Hepatocyte (in vitro differentiated cells): ENCODE measurements at regions not wholly inside any gene's neighbourhood (a gene's known extent, or its start where the extent isn't known, plus 50 kb on each side); places are given as distances from the start of the nearest gene placed in this dataset.

Experiments used
- DNase-seq: peaks from one replicate; pipeline ENCODE4 v3.0.0-alpha.2; 2016; ENCODE audit warnings: low spot score
- H2AFZ ChIP-seq: fragments of 200-600 bp; sonication (generic); 2 replicates; pipeline ENCODE4 v1.6.0; 2016; ENCODE audit warnings: antibody characterized with exemption, mild to moderate bottlenecking
- H3K27ac ChIP-seq: fragments of 200-600 bp; sonication (generic); 2 replicates; pipeline ENCODE4 v1.5.1; 2016; ENCODE audit warnings: mild to moderate bottlenecking
- H3K27me3 ChIP-seq: fragments of 200-600 bp; sonication (generic); 2 replicates; pipeline ENCODE4 v1.6.1; 2016
- H3K36me3 ChIP-seq: fragments of 200-600 bp; sonication (generic); replicated peaks from 2 replicates; pipeline ENCODE4 v1.5.1; 2016; ENCODE audit warnings: low read depth; ENCODE audit not compliant: insufficient read depth
- H3K4me1 ChIP-seq: fragments of 200-600 bp; sonication (generic); 2 replicates; pipeline ENCODE4 v1.5.1; 2016; ENCODE audit warnings: mild to moderate bottlenecking, moderate library complexity; ENCODE audit not compliant: insufficient read depth
- H3K4me2 ChIP-seq: fragments of 200-600 bp; sonication (generic); 2 replicates; pipeline ENCODE4 v1.6.0; 2016
- H3K4me3 ChIP-seq: fragments of 200-600 bp; sonication (generic); 2 replicates; pipeline ENCODE4 v1.5.1; 2016; ENCODE audit warnings: mild to moderate bottlenecking
- H3K79me2 ChIP-seq: fragments of 200-600 bp; sonication (generic); 2 replicates; pipeline ENCODE4 v1.6.0; 2017; ENCODE audit warnings: mild to moderate bottlenecking
- H3K9me2 ChIP-seq: fragments of 200-600 bp; sonication (generic); replicated peaks from 2 replicates; pipeline ENCODE4 v1.6.0; 2017; ENCODE audit warnings: mild to moderate bottlenecking; ENCODE audit not compliant: insufficient read depth
- H3K9me3 ChIP-seq: fragments of 200-600 bp; sonication (generic); 2 replicates; pipeline ENCODE4 v1.5.1; 2016; ENCODE audit warnings: low read depth, mild to moderate bottlenecking
- H4K20me1 ChIP-seq: fragments of 200-600 bp; sonication (generic); 2 replicates; pipeline ENCODE4 v1.6.0; 2016; ENCODE audit warnings: mild to moderate bottlenecking; ENCODE audit not compliant: insufficient read depth, poor library complexity, severe bottlenecking
- EZH2 ChIP-seq: fragments of 200-600 bp; sonication (generic); IDR thresholded peaks from 2 replicates; pipeline ENCODE4 v1.6.1; 2016; ENCODE audit warnings: antibody characterized with exemption, mild to moderate bottlenecking, borderline replicate concordance
- EZH2phosphoT487 ChIP-seq: fragments of 200-600 bp; sonication (generic); IDR thresholded peaks from one replicate; pipeline ENCODE4 v1.6.1; 2018; ENCODE audit warnings: antibody characterized with exemption, mild to moderate bottlenecking, low read depth, moderate library complexity; ENCODE audit not compliant: unreplicated experiment, severe bottlenecking
- WGBS: methylation state at CpG from one replicate; pipeline ENCODE4 v1.1.6; 2016; ENCODE audit warnings: low lambda C conversion rate; ENCODE audit errors: missing lambda C conversion rate; 5-methylcytosine and 5-hydroxymethylcytosine counted together
- TF ChIP-seq, protein P1 (sequence below): fragments of 200-600 bp; sonication (generic); IDR thresholded peaks from 2 replicates; pipeline ENCODE4 v1.5.1; 2016; ENCODE audit warnings: antibody characterized with exemption, mild to moderate bottlenecking; ENCODE audit not compliant: poor library complexity

DNA sequence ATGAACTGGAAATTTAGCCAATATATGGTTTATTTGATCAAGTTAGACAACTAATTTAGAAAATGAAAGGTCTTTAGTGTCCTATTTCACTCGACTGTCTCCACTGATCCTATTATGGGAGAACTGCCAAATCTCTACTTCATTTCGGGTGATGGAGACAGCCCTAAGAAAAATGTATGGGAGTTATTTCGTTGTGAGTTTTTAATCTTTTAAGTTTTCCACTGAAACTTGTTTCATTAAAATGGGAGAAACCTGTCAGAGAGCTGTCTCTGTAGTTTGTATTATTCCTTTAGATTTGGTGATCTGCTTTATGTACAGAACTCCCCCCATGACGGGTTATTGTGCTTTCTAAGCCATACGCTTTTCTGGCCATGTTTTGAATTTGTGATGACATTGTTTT, 899.7 kb downstream of the ADGRL2 start:
- H3K4me2 ChIP-seq = no peak overlapping the region
- no peak overlapping the region for H2AFZ ChIP-seq
- no peak overlapping the region for H3K4me3 ChIP-seq
- 71% methylated on average over 5 of the region's 5 CpGs for WGBS
- no peaks in the 10 kb centered on the region for H3K36me3 ChIP-seq
- TF ChIP-seq, protein P1, sequence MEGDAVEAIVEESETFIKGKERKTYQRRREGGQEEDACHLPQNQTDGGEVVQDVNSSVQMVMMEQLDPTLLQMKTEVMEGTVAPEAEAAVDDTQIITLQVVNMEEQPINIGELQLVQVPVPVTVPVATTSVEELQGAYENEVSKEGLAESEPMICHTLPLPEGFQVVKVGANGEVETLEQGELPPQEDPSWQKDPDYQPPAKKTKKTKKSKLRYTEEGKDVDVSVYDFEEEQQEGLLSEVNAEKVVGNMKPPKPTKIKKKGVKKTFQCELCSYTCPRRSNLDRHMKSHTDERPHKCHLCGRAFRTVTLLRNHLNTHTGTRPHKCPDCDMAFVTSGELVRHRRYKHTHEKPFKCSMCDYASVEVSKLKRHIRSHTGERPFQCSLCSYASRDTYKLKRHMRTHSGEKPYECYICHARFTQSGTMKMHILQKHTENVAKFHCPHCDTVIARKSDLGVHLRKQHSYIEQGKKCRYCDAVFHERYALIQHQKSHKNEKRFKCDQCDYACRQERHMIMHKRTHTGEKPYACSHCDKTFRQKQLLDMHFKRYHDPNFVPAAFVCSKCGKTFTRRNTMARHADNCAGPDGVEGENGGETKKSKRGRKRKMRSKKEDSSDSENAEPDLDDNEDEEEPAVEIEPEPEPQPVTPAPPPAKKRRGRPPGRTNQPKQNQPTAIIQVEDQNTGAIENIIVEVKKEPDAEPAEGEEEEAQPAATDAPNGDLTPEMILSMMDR = no peak
- TF ChIP-seq EZH2phosphoT487 (no peak), EZH2 (no peak)
- H3K27me3 ChIP-seq = no peaks in the 10 kb centered on the region
- no peaks in the 10 kb centered on the region for H3K79me2 ChIP-seq
- no peaks in the 10 kb centered on the region for H3K9me3 ChIP-seq
- no peaks in the 10 kb centered on the region for H4K20me1 ChIP-seq
- no peaks in the 10 kb centered on the region for H3K4me1 ChIP-seq
- H3K9me2 ChIP-seq = no peaks in the 10 kb centered on the region
- no peak for DNase-seq
- no peak overlapping the region for H3K27ac ChIP-seq

DNA sequence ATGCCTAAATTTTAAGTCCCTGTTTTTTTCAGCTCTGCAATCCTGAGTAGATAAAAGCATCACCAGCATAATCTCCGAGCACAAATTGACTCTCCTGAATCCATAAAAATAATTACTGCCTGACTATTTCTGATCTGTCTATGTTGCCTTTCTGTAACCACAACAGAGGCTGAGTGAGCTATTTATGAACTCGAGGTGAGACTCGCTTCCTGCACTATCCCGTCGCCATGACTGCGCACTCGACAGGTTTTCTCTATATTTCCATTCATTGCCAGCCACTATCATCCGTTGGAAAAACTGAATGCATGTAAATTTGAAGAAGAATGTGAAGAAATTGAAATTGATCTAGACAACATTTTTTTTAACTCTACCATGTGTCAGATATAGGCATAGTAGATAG, 897.2 kb downstream of the ADGRL2 start:
- Histone ChIP-seq H3K9me3 (no peaks in the 10 kb centered on the region), H3K27me3 (no peaks in the 10 kb centered on the region), H3K4me1 (no peaks in the 10 kb centered on the region), H4K20me1 (no peaks in the 10 kb centered on the region), H3K9me2 (no peaks in the 10 kb centered on the region), H3K36me3 (no peaks in the 10 kb centered on the region), H3K79me2 (no peaks in the 10 kb centered on the region), H3K27ac (no peak overlapping the region), H2AFZ (no peak overlapping the region), H3K4me3 (no peak overlapping the region), H3K4me2 (no peak overlapping the region)
- WGBS = 88% methylated on average over 8 of the region's 8 CpGs
- no peak for TF ChIP-seq EZH2phosphoT487
- no peak for TF ChIP-seq EZH2
- TF ChIP-seq, protein P1 = no peak
- DNase-seq = no peak

GRCh38 chr1:82695443-82695842, 894.7 kb downstream of the ADGRL2 start:
- H4K20me1 ChIP-seq = no peaks in the 10 kb centered on the region
- WGBS = 77% methylated on average over 2 of the region's 2 CpGs
- H3K27ac ChIP-seq = no peak overlapping the region

More at GRCh38 chr1:82695443-82695842, 894.7 kb downstream of the ADGRL2 start:
- no peaks in the 10 kb centered on the region for H3K36me3 ChIP-seq
- no peaks in the 10 kb centered on the region for H3K9me2 ChIP-seq
- H3K9me3 ChIP-seq = no peaks in the 10 kb centered on the region
- no peak overlapping the region for H2AFZ ChIP-seq
- TF ChIP-seq EZH2phosphoT487 = no peak
- no peak for TF ChIP-seq EZH2
- TF ChIP-seq, protein P1 = no peak
- no peaks in the 10 kb centered on the region for H3K4me1 ChIP-seq
- no peaks in the 10 kb centered on the region for H3K79me2 ChIP-seq
- H3K4me3 ChIP-seq = no peak overlapping the region
- DNase-seq = no peak
- H3K4me2 ChIP-seq = no peak overlapping the region
- no peaks in the 10 kb centered on the region for H3K27me3 ChIP-seq
